ENCODE measurements at regions not wholly inside any gene's neighbourhood (a gene's known extent, or its start where the extent isn't known, plus 50 kb on each side); places are given as distances from the start of the nearest gene placed in this dataset.

- TF ChIP-seq CTCF (IDR thresholded peaks at IDR 0.05) = no peak
- no peak for TF ChIP-seq REST (IDR thresholded peaks at IDR 0.05; ENCODE audit: insufficient read depth in 1 of 2, low read depth in 2 of 2, low read length in 1 of 2)
- no peak for TF ChIP-seq POLR2AphosphoS5 (IDR thresholded peaks at IDR 0.05; ENCODE audit: low read depth, low read length)
Observed at GRCh38 chr13:102984210-102984609, 82.0 kb downstream of the SLC10A2 start.

All from Panc1 (cell line).